A673 (cell line): ENCODE measurements at regions not wholly inside any gene's neighbourhood (a gene's known extent, or its start where the extent isn't known, plus 50 kb on each side); places are given as distances from the start of the nearest gene placed in this dataset.

Experiments
- BruUV-seq: library from RNA; stranded (reverse); fragments of 400-500 nt; replicated peaks from 2 replicates; lab custom pipeline; 2021; lab: Mats Ljungman, UMichigan
- CTCF ChIA-PET: fragments of 300-600 bp; sonication (Branson Sonifier 250); formaldehyde crosslinking; loops from one replicate; lab custom pipeline; 2022; ENCODE audit warnings: antibody characterized with exemption; lab: Charles Lee
- POLR2A ChIA-PET: fragments of 300-600 bp; sonication (Branson Sonifier 250); formaldehyde crosslinking; loops from one replicate; lab custom pipeline; 2022; ENCODE audit warnings: antibody characterized with exemption; ENCODE audit not compliant: low non-redundant PET; lab: Charles Lee
- DNase-seq: peaks from one replicate; pipeline ENCODE4 v3.0.0-alpha.2; 2015; ENCODE audit warnings: low spot score
- H3K27ac ChIP-seq: fragments of 200-600 bp; sonication (generic); 2 replicates; pipeline ENCODE4 v1.5.1; 2016; ENCODE audit warnings: mixed run types, low read depth, mild to moderate bottlenecking, mixed read lengths, antibody characterized with exemption, low read length; ENCODE audit not compliant: poor library complexity, severe bottlenecking
- H3K27me3 ChIP-seq: fragments of 200-600 bp; sonication (generic); replicated peaks from 2 replicates; pipeline ENCODE4 v1.6.1; 2017; ENCODE audit warnings: mixed run types, low read depth, mild to moderate bottlenecking, mixed read lengths, antibody characterized with exemption, low read length; ENCODE audit not compliant: insufficient read depth, poor library complexity
- H3K36me3 ChIP-seq: fragments of 200-600 bp; sonication (generic); 2 replicates; pipeline ENCODE4 v1.6.1; 2016; ENCODE audit warnings: mixed run types, mild to moderate bottlenecking, mixed read lengths, antibody characterized with exemption, low read length; ENCODE audit not compliant: insufficient read depth, poor library complexity, severe bottlenecking
- H3K4me1 ChIP-seq: fragments of 200-600 bp; sonication (generic); 2 replicates; pipeline ENCODE4 v1.6.1; 2017; ENCODE audit warnings: mixed run types, mild to moderate bottlenecking, mixed read lengths, antibody characterized with exemption, low read length; ENCODE audit not compliant: insufficient read depth, poor library complexity, severe bottlenecking
- H3K4me3 ChIP-seq: fragments of 200-600 bp; sonication (generic); 2 replicates; pipeline ENCODE4 v1.5.1; 2016; ENCODE audit warnings: low read depth, mixed run types, mild to moderate bottlenecking, mixed read lengths, low read length; ENCODE audit not compliant: poor library complexity, severe bottlenecking
- H3K9me3 ChIP-seq: fragments of 200-600 bp; sonication (generic); 2 replicates; pipeline ENCODE4 v1.6.1; 2016; ENCODE audit warnings: mixed run types, low read depth, mild to moderate bottlenecking, mixed read lengths, antibody characterized with exemption, low read length; ENCODE audit not compliant: poor library complexity, severe bottlenecking
- EZH2 ChIP-seq: fragments of 200-600 bp; sonication (generic); IDR thresholded peaks from 2 replicates; pipeline ENCODE4 v1.6.1; 2017; ENCODE audit warnings: borderline replicate concordance, low read depth, mild to moderate bottlenecking, mixed read lengths, antibody characterized with exemption, low read length; ENCODE audit not compliant: poor library complexity, severe bottlenecking
- intact Hi-C: fragments of 100-400 bp; cut with micrococcal nuclease; formaldehyde crosslinking; loops from one replicate; pipeline ENCODE4 v1.10.0; 2022; ENCODE audit not compliant: unreplicated experiment
- TF ChIP-seq, protein P1 (sequence below): fragments of 300-800, 200-600 bp; sonication (generic); conservative IDR thresholded peaks from 2 replicates; pipeline ENCODE4 v1.5.1; 2017; ENCODE audit warnings: low read depth, mild to moderate bottlenecking, antibody characterized with exemption, low read length, moderate library complexity, mixed read lengths

DNA sequence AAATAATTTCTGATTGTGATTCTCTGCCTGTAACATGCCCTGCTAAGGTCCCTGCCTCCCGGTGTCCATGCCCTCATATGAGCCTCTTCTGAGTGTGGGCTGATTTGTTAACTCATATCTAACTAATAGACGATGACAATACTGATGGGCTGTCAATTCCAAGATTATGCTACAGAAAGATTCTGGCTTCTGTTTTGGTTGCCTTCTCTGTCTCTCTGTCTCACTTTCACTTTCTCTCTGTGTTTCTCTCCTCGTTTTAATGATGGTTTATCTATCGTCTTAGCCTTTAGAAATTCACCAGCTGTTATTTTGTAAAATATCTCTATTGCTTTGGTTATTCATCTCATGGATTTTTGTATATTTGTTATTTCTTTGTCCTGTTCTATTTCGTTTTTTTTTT is 312.5 kb upstream of the ANXA10 start:
- intact Hi-C loops, result no loop called here
- H3K27ac ChIP-seq, result no peak overlapping the region
- no peak for DNase-seq
- H3K36me3 ChIP-seq, result no peaks in the 10 kb centered on the region
- no peaks in the 10 kb centered on the region for H3K4me1 ChIP-seq
- TF ChIP-seq, protein P1, sequence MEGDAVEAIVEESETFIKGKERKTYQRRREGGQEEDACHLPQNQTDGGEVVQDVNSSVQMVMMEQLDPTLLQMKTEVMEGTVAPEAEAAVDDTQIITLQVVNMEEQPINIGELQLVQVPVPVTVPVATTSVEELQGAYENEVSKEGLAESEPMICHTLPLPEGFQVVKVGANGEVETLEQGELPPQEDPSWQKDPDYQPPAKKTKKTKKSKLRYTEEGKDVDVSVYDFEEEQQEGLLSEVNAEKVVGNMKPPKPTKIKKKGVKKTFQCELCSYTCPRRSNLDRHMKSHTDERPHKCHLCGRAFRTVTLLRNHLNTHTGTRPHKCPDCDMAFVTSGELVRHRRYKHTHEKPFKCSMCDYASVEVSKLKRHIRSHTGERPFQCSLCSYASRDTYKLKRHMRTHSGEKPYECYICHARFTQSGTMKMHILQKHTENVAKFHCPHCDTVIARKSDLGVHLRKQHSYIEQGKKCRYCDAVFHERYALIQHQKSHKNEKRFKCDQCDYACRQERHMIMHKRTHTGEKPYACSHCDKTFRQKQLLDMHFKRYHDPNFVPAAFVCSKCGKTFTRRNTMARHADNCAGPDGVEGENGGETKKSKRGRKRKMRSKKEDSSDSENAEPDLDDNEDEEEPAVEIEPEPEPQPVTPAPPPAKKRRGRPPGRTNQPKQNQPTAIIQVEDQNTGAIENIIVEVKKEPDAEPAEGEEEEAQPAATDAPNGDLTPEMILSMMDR, result no peak
- no peak for TF ChIP-seq EZH2
- H3K9me3 ChIP-seq, result no peaks in the 10 kb centered on the region
- POLR2A ChIA-PET, result no interaction called here
- CTCF ChIA-PET, result no interaction called here
- no peaks in the 10 kb centered on the region for H3K27me3 ChIP-seq
- peak overlapping the region; percentile 4 for H3K4me3 ChIP-seq
- BruUV-seq, result no TSS peak

DNA sequence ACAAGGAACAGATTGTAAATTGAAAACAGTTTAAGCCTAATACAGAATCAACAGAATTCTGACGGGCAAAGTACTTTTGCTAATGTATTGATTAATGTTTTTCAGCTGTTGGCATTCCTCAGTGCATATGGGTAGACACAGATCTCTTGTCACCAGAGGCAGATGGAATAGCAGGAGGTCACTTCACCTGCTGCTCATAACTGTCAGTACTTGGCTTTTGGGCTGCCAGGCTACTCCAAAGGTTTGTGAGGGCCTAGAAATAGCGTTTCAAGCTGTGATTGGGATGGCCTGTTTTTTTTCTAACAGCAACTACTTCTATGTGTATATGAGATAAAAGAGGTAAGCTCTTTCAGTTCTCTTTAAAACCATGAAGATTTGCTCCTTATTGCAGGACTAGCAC is 307.5 kb upstream of the ANXA10 start:
- CTCF ChIA-PET, result no interaction called here

GRCh38 chr4:167785523-167785922 is 306.8 kb upstream of the ANXA10 start:
- ChIA-PET POLR2A (no interaction called here), CTCF (no interaction called here)
- no peak for DNase-seq
- no peaks in the 10 kb centered on the region for H3K27me3 ChIP-seq
- no peak overlapping the region for H3K4me3 ChIP-seq
- no peak overlapping the region for H3K27ac ChIP-seq
- no peaks in the 10 kb centered on the region for H3K9me3 ChIP-seq
- TF ChIP-seq, protein P1, result no peak
- no peak for TF ChIP-seq EZH2
- H3K36me3 ChIP-seq, result no peaks in the 10 kb centered on the region
- BruUV-seq, result no TSS peak
- no peaks in the 10 kb centered on the region for H3K4me1 ChIP-seq
- intact Hi-C loops, result no loop called here

More for the DNA sequence above, 307.5 kb upstream of the ANXA10 start:
- no peaks in the 10 kb centered on the region for H3K27me3 ChIP-seq
- no peak for TF ChIP-seq EZH2
- no peak overlapping the region for H3K27ac ChIP-seq
- no TSS peak for BruUV-seq
- H3K9me3 ChIP-seq, result no peaks in the 10 kb centered on the region
- no peak overlapping the region for H3K4me3 ChIP-seq
- no peak for DNase-seq
- no peaks in the 10 kb centered on the region for H3K36me3 ChIP-seq
- POLR2A ChIA-PET, result no interaction called here
- intact Hi-C loops, result no loop called here
- H3K4me1 ChIP-seq, result no peaks in the 10 kb centered on the region

- DNase-seq, result no peak
- ChIA-PET POLR2A (no interaction called here), CTCF (no interaction called here)
- TF ChIP-seq EZH2, result no peak
- TF ChIP-seq, protein P1, result no peak
- Histone ChIP-seq H3K27ac (no peak overlapping the region), H3K4me3 (no peak overlapping the region), H3K9me3 (no peaks in the 10 kb centered on the region), H3K4me1 (no peaks in the 10 kb centered on the region), H3K36me3 (no peaks in the 10 kb centered on the region), H3K27me3 (no peaks in the 10 kb centered on the region)
- intact Hi-C loops, result no loop called here
- BruUV-seq, result no TSS peak
Observed at GRCh38 chr4:167786504-167786903, 305.8 kb upstream of the ANXA10 start.
